ENCODE measurements at regions not wholly inside any gene's neighbourhood (a gene's known extent, or its start where the extent isn't known, plus 50 kb on each side); places are given as distances from the start of the nearest gene placed in this dataset.

GRCh38 chr3:159532577-159532976 lies 456.1 kb upstream of the IL12A start:
- no peaks in the 10 kb centered on the region for H3K9me1 ChIP-seq (ENCODE audit: control insufficient read depth, insufficient read depth, low read length)
- H3K9ac ChIP-seq (ENCODE audit: insufficient read depth in 1 of 2, low read depth in 2 of 2, low read length in 2 of 2), result no peak overlapping the region
- H4K20me1 ChIP-seq (replicated peaks; ENCODE audit: control insufficient read depth, insufficient read depth, low read length), result no peaks in the 10 kb centered on the region
- H3K27ac ChIP-seq (ENCODE audit: extremely low read depth, low read depth, low read length), result no peak overlapping the region
- H2AFZ ChIP-seq (ENCODE audit: low read depth, low read length), result no peak overlapping the region
- no peaks in the 10 kb centered on the region; the same call in 1 of the 2 replicates for H3K9me3 ChIP-seq (replicated peaks; ENCODE audit: control insufficient read depth, insufficient read depth, low read depth, low read length)
- TF ChIP-seq PHF20 (IDR thresholded peaks at IDR 0.05; ENCODE audit: partially characterized antibody) (no peak), HMBOX1 (IDR thresholded peaks at IDR 0.05) (no peak), ZNF592 (IDR thresholded peaks at IDR 0.05) (no peak), RNF219 (CRISPR knock-in tag; IDR thresholded peaks at IDR 0.05) (no peak), GTF3C2 (IDR thresholded peaks at IDR 0.05; ENCODE audit: borderline replicate concordance, extremely low read depth, insufficient read length) (no peak), FOXM1 (IDR thresholded peaks at IDR 0.05; ENCODE audit: low read depth) (no peak), FOXM1 (CRISPR knock-in tag; IDR thresholded peaks at IDR 0.05; ENCODE audit: low read depth) (no peak), HLTF (IDR thresholded peaks at IDR 0.05) (no peak), RBFOX2 (IDR thresholded peaks at IDR 0.05; ENCODE audit: low read depth, low read length) (no peak), PRMT5 (CRISPR knock-in tag; IDR thresholded peaks at IDR 0.05) (no peak), KDM5B (IDR thresholded peaks at IDR 0.05; ENCODE audit: insufficient replicate concordance, low read depth, low read length) (no peak), USF1 (CRISPR knock-in tag; IDR thresholded peaks at IDR 0.05) (no peak)
- ChIA-PET POLR2A (interaction anchor here (1.1 kb wide), 1 partner anchor 26 kb away, joined by 3 read pairs; no protein-coding TSS in a partner anchor), CTCF (ENCODE audit: low intra/inter-chr PET ratio) (no interaction called here)
- DNase-seq (ENCODE audit: extremely low read depth in 1 of 4, low spot score in 3 of 4) (no peak), ATAC-seq (no peak), FAIRE-seq (no peak)
- H3K4me2 ChIP-seq (ENCODE audit: insufficient read depth, low read length), result no peak overlapping the region
- in situ Hi-C loops (cut with MboI) (no loop called here), intact Hi-C loops (cut with micrococcal nuclease) (no loop called here)
- no peaks in the 10 kb centered on the region for H3K4me1 ChIP-seq (replicated peaks in 1 of 2; ENCODE audit: control insufficient read depth in 2 of 2, insufficient read depth in 2 of 2, low read length in 2 of 2)
- H3K36me3 ChIP-seq (ENCODE audit: control insufficient read depth, insufficient read depth, low read length), result no peaks in the 10 kb centered on the region
- BruUV-seq (replicated peaks), result no TSS peak
- no peak overlapping the region for H3K4me3 ChIP-seq
- no peaks in the 10 kb centered on the region for H3K27me3 ChIP-seq (ENCODE audit: control insufficient read depth in 2 of 2, insufficient read depth in 2 of 2, low read length in 2 of 2)
- no peaks in the 10 kb centered on the region for H3K79me2 ChIP-seq (ENCODE audit: control insufficient read depth, insufficient read depth, low read length)
